NCI-H2107 treated with DMSO at 0.1 percent for 48 hours (cell line): ENCODE measurements at regions not wholly inside any gene's neighbourhood (a gene's known extent, or its start where the extent isn't known, plus 50 kb on each side); places are given as distances from the start of the nearest gene placed in this dataset.

Experiments
- DNase-seq: peaks from one replicate; lab custom pipeline; 2025; ENCODE audit not compliant: unreplicated experiment; lab: John Stamatoyannopoulos, UW

DNA sequence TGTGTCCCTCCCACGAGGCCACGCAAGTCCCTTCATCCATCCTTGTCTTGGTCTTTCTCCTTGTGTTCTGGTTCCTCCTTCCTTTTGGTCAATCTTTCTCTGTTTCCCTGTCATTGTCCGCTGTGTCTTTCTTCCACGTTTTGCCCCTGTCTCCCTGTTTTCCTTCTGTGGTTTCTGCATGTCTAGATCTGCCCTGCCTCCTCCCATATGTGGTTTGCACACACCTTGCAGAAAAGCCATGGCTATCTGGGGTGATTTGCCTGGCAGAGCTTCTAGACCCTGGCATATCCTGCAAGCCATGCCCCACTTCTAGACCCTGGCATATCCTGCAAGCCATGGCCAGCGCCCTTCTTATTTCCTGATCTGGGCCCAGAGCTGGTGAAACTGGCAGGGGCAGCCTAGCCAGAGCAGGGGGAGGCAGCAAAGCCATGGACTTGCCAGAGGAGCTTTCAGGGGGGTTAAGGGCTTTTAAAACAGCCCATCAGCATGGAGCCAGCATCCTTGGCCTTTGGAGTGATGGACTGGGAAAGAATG, 131.6 kb upstream of the NECTIN1 start:
- no peak for DNase-seq

DNA sequence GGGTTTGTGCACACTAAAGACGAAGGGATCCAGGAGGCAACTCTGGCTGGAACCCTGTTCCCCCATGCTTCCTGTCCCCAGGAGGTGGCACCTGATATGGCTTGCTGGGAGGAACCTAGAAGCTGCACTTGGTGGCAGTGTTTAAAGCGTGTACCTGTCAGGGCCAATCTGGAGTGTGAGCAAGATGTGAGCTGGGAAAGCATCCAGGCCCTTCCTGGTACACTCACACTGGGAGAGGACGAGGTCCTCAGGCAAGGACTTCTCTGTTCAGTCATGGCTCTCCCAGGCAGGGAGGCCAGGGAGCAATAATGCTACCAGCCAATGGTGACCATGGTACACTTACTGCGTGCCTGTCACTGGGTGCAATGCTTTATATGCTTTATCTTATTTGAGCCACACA, 130.7 kb upstream of the NECTIN1 start:
- DNase-seq: no peak

DNA sequence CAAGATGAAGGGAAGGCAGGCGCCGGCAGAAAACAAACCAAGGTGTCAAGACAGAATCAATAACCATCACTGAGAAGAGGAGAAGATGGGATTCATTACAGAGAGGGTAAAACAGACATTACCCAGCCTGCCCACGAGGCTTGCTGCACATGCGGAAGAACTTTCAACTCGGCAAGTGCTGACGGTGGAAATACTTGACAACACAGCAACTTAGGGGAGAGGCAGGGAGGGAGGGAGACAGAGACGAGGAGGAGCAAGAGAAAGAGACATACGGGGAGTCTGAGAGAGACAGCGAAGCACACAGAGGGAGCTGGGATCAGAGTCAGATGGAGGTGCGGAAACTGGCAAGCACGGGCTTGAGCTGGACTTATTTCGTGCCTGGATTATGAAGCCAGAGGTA, 129.3 kb upstream of the NECTIN1 start:
- no peak for DNase-seq

DNA sequence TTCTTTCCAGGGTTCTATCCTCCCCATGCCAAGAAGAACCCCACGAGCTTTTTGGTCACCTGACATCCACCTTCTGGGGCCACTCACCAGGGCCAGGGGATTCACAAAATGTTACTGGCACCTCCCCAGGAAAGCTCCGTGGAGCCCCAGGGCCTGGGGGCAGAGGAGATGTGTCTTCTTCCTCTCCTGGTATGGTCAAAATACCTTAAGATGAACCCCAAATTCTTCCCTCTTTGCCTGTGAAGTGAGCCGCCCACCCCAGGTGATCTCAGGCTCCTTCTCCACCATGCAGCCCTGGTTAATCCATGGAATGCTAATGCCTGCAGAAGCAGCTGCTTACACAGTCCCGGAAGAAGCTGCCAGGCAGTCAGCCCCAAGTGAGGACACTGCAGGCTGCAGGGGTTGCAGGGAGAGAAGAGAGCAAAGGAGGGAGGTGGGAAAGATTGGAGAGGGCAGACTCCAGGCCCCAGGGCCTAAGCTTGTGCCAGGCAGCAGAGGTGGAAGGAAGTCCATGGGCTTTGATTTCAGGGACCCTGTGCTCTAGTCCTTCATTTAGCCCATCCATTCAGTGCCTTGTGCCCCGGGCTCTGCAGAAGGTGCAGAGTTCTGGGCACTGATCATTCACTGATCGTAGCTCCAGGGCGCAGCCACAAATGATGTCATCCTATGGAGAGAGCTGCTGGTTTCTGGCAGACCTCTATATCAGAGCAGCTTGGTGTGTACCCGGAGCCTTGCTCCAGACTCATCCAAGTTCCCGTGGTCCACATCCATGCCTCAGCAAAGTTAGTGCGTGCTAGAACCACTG, 127.9 kb upstream of the NECTIN1 start:
- no peak for DNase-seq

DNA sequence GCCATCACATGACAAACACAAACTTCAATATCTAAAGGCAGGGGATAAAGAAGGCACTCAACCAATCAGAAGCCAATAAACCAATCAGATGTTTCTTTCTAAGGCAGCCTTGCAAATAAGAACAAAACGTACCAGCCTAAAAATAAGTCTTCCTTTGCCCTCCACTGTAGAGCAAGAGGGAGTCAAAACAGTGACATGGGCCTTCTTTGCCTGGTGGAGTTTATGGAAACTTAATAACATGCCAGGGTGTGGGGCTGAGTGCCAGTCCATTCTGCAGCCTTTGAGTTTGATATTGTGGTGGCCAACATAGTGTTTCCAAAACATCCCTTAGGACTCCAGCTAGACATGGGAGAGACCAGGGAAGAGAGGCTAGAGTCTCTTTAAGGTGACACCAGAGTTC, 126.1 kb upstream of the NECTIN1 start:
- DNase-seq: no peak

DNA sequence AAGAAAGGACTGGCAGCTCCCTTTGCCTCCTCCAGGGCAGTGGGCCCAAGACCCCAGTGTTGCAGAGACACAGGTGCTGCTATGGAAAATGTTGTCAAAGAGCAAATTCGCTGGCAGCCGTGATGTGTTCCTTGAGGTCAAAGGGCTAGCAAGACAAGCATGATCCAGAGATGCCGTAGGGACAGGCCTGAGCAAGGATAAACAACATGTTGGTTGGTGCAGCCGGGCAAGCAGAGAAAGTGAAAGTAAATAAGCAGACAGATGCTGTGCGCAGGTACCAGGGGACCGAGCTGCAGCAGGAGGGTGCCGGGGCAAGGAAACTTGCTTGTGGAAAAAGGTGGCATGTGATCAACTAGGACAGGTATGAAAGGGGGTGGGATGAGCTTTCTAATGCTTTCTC, 125.5 kb upstream of the NECTIN1 start:
- DNase-seq: peak; percentile 61

- DNase-seq: no peak
Measured at GRCh38 chr11:119853581-119854360, 124.8 kb upstream of the NECTIN1 start.

DNA sequence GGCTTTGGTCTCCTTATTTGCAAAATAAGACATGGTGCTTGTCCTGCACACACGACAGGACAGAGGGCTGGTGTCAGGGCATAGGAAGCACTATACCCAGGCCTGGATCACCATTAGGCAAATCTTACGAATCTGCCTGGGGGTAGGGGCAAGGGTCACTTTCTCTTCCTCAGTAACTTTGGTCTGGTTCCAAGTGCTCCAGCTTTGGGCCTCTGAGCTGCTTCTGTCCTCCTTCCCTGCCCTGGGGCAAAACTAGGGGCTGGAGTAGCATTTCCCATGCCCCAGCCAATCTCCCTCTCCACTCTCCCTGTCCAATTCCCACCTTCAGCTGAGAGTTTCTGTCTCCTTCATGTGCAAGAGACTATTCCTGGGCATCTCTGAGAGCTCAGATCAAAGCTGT, 123.7 kb upstream of the NECTIN1 start:
- no peak for DNase-seq

- no peak for DNase-seq
Measured at GRCh38 chr11:119850822-119851409, 121.9 kb upstream of the NECTIN1 start.

DNA sequence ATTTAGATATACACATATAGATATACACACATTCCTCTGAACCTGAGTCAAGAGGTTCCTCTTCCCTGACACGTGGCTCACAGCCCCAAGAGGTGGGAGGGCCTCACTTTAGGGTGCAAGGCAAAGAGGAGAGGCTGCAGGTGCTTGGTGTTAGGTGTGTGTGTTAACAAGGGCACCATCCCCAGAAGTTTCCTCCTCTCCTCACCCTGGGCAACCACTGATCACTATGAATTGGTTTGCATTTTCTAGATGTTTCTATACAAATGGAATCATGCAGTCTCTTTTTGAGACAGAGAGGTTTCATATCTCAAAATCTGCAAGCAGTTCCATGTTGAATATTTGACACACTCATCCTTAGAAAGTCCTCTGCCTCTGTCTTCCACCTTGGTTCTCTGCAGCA, 120.9 kb upstream of the NECTIN1 start:
- DNase-seq: no peak

- DNase-seq: no peak
Measured at GRCh38 chr11:119847853-119848252, 118.9 kb upstream of the NECTIN1 start.

- DNase-seq: no peak
Measured at GRCh38 chr11:119846374-119846773, 117.4 kb upstream of the NECTIN1 start.

DNA sequence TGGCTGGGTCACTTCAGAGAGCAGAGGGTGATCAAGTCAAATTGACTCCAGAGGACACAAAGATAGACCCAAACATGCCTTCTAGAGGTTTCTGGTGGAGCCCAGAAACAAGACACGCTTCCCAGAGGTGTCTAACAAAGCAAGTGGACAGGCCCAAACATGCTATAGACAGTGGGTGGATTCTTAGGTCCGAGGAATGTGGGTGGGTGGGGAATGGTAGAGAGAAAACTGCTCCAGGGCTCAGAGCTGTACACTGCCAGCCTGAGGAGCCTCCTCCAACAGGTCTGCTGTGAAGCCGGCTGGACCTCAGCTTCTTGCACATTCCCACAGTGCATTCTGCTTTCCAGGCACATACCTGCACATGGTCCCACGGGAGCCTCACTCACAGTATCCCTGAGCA, 116.8 kb upstream of the NECTIN1 start:
- no peak for DNase-seq

DNA sequence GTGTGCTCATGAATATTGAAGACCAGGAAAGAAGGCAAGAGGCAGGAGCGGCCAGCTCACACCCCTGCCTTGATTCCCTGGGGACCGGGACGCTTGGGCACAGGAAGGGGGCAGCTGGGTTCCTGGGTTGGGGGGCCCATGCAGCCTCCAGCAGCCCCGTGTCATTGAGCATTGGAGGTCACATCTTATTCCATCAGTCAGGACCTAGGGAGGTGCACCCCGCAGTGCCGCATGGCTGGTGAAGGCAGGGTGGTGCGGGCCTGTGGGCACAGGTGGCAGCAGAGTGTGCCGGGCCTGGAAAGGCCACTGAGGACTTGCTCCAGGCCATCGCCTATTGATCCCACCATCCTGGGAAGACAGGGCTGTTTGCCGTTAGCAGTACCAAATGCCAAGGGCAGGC, 116.3 kb upstream of the NECTIN1 start:
- DNase-seq: no peak

DNA sequence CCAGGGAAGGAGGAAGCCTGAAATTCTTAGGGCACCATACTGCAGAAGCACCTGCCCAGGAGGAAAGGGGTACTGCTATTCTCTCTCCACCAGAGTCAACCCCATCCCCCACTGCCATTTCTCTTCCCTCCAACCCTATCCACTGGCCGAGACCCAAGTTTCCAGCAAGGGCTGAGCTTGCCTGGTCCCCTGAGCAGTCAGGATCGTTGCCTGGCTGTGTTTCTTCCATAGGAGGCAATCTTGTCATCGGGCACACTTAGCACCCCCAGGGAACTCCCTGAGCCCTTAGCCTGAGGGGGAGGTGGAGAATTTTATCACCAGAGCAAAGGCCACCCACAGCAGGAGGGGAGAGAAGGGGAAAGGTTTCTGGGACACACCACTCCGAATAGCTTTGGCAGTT, 115.8 kb upstream of the NECTIN1 start:
- DNase-seq: no peak

DNA sequence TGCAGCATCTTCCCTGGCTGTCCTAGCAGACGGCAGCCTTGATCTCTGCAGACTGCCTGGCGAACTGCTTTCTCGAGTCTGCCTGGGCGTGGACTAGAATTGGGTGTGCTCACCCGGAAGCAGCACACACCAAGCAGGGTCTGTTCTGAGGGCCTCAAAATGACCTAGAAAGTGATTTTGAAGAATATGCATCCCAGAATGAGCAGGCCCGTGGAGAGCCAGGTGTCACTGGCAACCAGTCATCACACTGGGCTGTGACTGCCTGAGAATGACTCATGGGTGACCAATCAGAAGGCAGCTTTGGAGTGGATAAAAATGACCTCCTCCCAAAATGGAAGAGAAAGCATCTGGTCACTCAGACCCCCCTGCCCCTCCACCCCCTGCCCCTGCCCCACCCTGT, 114.9 kb upstream of the NECTIN1 start:
- no peak for DNase-seq

DNA sequence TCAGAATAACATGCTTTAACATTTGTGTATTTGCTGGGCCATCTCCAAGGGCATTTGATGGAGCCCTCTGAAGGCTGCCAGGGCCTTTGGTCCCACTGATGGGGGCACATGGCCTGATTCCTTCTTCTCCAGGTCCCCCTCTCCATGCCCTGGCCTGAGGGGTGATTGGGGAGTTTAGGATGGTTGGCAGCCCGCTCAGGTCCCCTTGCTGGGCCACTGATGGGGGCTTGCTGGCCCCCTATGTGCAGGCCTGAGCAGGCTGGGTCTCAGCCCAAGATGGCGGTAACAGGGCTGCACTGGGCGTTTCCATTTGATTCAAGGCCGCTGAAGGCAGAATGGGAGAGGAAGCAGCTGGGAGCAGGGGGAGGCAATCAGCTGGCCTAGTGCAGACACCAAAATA, 113.7 kb upstream of the NECTIN1 start:
- DNase-seq: no peak

- no peak for DNase-seq
Measured at GRCh38 chr11:119839476-119840133, 110.6 kb upstream of the NECTIN1 start.

- DNase-seq: no peak
Measured at GRCh38 chr11:119835753-119836152, 106.8 kb upstream of the NECTIN1 start.

- peak; percentile 78 for DNase-seq
Measured at GRCh38 chr11:119832202-119832935, 103.4 kb upstream of the NECTIN1 start.

DNA sequence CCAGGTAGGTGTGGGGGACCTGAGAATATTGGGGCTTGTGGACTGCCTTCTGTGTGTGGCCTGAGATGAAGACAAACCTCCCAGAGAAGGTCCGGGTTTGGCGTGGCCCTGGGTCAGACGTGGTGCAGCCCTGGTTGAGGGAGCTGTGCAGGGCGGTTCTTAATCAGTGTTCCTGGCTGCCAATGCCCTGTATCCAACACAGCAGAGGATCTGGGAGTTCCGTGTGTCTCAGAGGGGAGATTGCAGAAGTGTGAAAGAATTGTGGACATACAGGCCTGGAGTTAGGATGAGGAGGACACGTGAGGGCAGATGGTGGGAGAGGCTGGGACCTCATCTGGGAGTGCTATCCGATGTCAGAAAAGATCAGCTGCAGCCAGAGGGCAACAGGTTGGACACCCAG, 102.0 kb upstream of the NECTIN1 start:
- no peak for DNase-seq
